Right forelimb (tissue), 1 donor: ENCODE measurements at regions not wholly inside any gene's neighbourhood (a gene's known extent, or its start where the extent isn't known, plus 50 kb on each side); places are given as distances from the start of the nearest gene placed in this dataset.
A peak's percentile ranks its signal among the peaks of the same experiment; 100 is the strongest.

ENCODE experiments used
- DNase-seq: peaks from one replicate; pipeline ENCODE4 v3.0.0-alpha.2; 2018

GRCh38 chr2:234763002-234763873 lies 188.6 kb upstream of the SH3BP4 start:
- peak; percentile 51 for DNase-seq

GRCh38 chr2:234761910-234762309 lies 189.9 kb upstream of the SH3BP4 start:
- no peak for DNase-seq

- no peak for DNase-seq
Measured at GRCh38 chr2:234754126-234754525, 197.7 kb upstream of the SH3BP4 start.

- no peak for DNase-seq
Measured at GRCh38 chr2:234753701-234754100, 198.1 kb upstream of the SH3BP4 start.

- no peak for DNase-seq
Measured at GRCh38 chr2:234752966-234753365, 198.9 kb upstream of the SH3BP4 start.

GRCh38 chr2:234751275-234751973 lies 200.4 kb upstream of the SH3BP4 start:
- no peak for DNase-seq

- no peak for DNase-seq
Measured at GRCh38 chr2:234747833-234748559, 203.8 kb upstream of the SH3BP4 start.

GRCh38 chr2:234747032-234747431 lies 204.8 kb upstream of the SH3BP4 start:
- DNase-seq = no peak

- no peak for DNase-seq
Measured at GRCh38 chr2:234745347-234745746, 206.5 kb upstream of the SH3BP4 start.

- DNase-seq = no peak
Measured at GRCh38 chr2:234741976-234742375, 209.8 kb upstream of the SH3BP4 start.

GRCh38 chr2:234739061-234739460 lies 212.8 kb upstream of the SH3BP4 start:
- no peak for DNase-seq

- no peak for DNase-seq
Measured at GRCh38 chr2:234735829-234736228, 216.0 kb upstream of the SH3BP4 start.

- no peak for DNase-seq
Measured at GRCh38 chr2:234733795-234734600, 217.8 kb upstream of the SH3BP4 start.

GRCh38 chr2:234733093-234733489 lies 218.7 kb upstream of the SH3BP4 start:
- DNase-seq = no peak

GRCh38 chr2:234732404-234733092 lies 219.3 kb upstream of the SH3BP4 start:
- no peak for DNase-seq

GRCh38 chr2:234731236-234731635 lies 220.6 kb upstream of the SH3BP4 start:
- no peak for DNase-seq

GRCh38 chr2:234730066-234730640 lies 221.7 kb upstream of the SH3BP4 start:
- no peak for DNase-seq

- DNase-seq = no peak
Measured at GRCh38 chr2:234725528-234726264, 226.1 kb upstream of the SH3BP4 start.

- no peak for DNase-seq
Measured at GRCh38 chr2:234724850-234725249, 227.0 kb upstream of the SH3BP4 start.

GRCh38 chr2:234723400-234723799 lies 226.5 kb upstream of the ARL4C start:
- no peak for DNase-seq

- no peak for DNase-seq
Measured at GRCh38 chr2:234722176-234722575, 225.3 kb upstream of the ARL4C start.
